MM.1S (cell line): ENCODE measurements at regions not wholly inside any gene's neighbourhood (a gene's known extent, or its start where the extent isn't known, plus 50 kb on each side); places are given as distances from the start of the nearest gene placed in this dataset.

Experiments
- CTCF ChIP-seq: fragments of 300-600 bp; sonication (generic); IDR thresholded peaks from 2 replicates; pipeline ENCODE4 v1.5.1; 2016; ENCODE audit warnings: antibody characterized with exemption, low read length, mixed read lengths
- EZH2phosphoT487 ChIP-seq: fragments of 300-600 bp; sonication (generic); IDR thresholded peaks from 2 replicates; pipeline ENCODE4 v1.6.1; 2018; ENCODE audit warnings: antibody characterized with exemption, low read length

GRCh38 chr5:68430279-68430678 is 214.7 kb downstream of the PIK3R1 start:
- TF ChIP-seq EZH2phosphoT487 (no peak), CTCF (no peak)
